GM23338 (cell line): ENCODE measurements at regions not wholly inside any gene's neighbourhood (a gene's known extent, or its start where the extent isn't known, plus 50 kb on each side); places are given as distances from the start of the nearest gene placed in this dataset.
A peak's percentile ranks its signal among the peaks of the same experiment; 100 is the strongest.

Experiments
- ATAC-seq: fragments of 200-7000 bp; cut with Tn5 transposase; 3 replicates; pipeline ENCODE4 v1.9.1; 2020
- DNase-seq: peaks from one replicate; pipeline ENCODE4 v3.0.0-alpha.2; 2015; ENCODE audit warnings: low spot score
- H2AFZ ChIP-seq: fragments of 200-600 bp; sonication (generic); 2 replicates; pipeline ENCODE4 v1.8.0; 2016; ENCODE audit warnings: antibody characterized with exemption, mild to moderate bottlenecking, moderate library complexity
- H3F3A ChIP-seq: fragments of 200-600 bp; sonication (generic); replicated peaks from 2 replicates; pipeline ENCODE4 v1.8.0; 2017; ENCODE audit warnings: antibody characterized with exemption, mixed run types, low read depth
- H3K27ac ChIP-seq: fragments of 200-600 bp; sonication (generic); 2 replicates; pipeline ENCODE4 v1.6.1; 2016; ENCODE audit warnings: low read depth
- H3K27me3 ChIP-seq: fragments of 200-600 bp; sonication (generic); 2 replicates; pipeline ENCODE4 v1.8.0; 2016; ENCODE audit warnings: mild to moderate bottlenecking, mixed run types, moderate library complexity; ENCODE audit not compliant: insufficient read depth
- H3K36me3 ChIP-seq: fragments of 200-600 bp; sonication (generic); 2 replicates; pipeline ENCODE4 v1.8.0; 2016; ENCODE audit warnings: mild to moderate bottlenecking; ENCODE audit not compliant: insufficient read depth
- H3K4me1 ChIP-seq: fragments of 200-600 bp; sonication (generic); 2 replicates; pipeline ENCODE4 v1.8.0; 2016; ENCODE audit warnings: mild to moderate bottlenecking, moderate library complexity; ENCODE audit not compliant: insufficient read depth
- H3K4me2 ChIP-seq: fragments of 200-600 bp; sonication (generic); 2 replicates; pipeline ENCODE4 v1.7.1; 2017; ENCODE audit warnings: mixed run types
- H3K4me3 ChIP-seq: fragments of 200-600 bp; sonication (generic); 2 replicates; pipeline ENCODE4 v1.6.1; 2016; ENCODE audit warnings: mixed run types
- H3K79me2 ChIP-seq: fragments of 200-600 bp; sonication (generic); replicated peaks from 2 replicates; pipeline ENCODE4 v1.8.0; 2017; ENCODE audit warnings: mild to moderate bottlenecking; ENCODE audit not compliant: insufficient read depth
- H3K9me2 ChIP-seq: fragments of 200-600 bp; sonication (generic); 2 replicates; pipeline ENCODE4 v1.8.0; 2017; ENCODE audit not compliant: insufficient read depth
- H4K20me1 ChIP-seq: fragments of 200-600 bp; sonication (generic); replicated peaks from 2 replicates; pipeline ENCODE4 v1.8.0; 2017; ENCODE audit warnings: mild to moderate bottlenecking; ENCODE audit not compliant: insufficient read depth
- H3K27ac Mint-ChIP-seq: 2 replicates; pipeline ENCODE4 v1.8.0; 2020; ENCODE audit warnings: inconsistent platforms, mild to moderate bottlenecking, moderate library complexity, mixed read lengths
- H3K27me3 Mint-ChIP-seq: 3 replicates; pipeline ENCODE4 v1.8.0; 2022; ENCODE audit warnings: low read depth, mild to moderate bottlenecking, moderate library complexity, mixed read lengths, inconsistent platforms; ENCODE audit not compliant: insufficient read depth, poor library complexity
- H3K36me3 Mint-ChIP-seq: 3 replicates; pipeline ENCODE4 v1.8.0; 2021; ENCODE audit warnings: low read depth, mild to moderate bottlenecking, inconsistent platforms, moderate library complexity, mixed read lengths
- H3K4me1 Mint-ChIP-seq: 3 replicates; pipeline ENCODE4 v1.8.0; 2020; ENCODE audit warnings: mild to moderate bottlenecking, inconsistent platforms, mixed read lengths
- H3K4me3 Mint-ChIP-seq: 3 replicates; pipeline ENCODE4 v1.8.0; 2021; ENCODE audit warnings: moderate library complexity, mild to moderate bottlenecking, inconsistent platforms, mixed read lengths
- H3K9me3 Mint-ChIP-seq: 3 replicates; pipeline ENCODE4 v1.8.0; 2020; ENCODE audit warnings: moderate library complexity, mild to moderate bottlenecking, inconsistent platforms, mixed read lengths
- CREB1 ChIP-seq: fragments of 250-450 bp; sonication (Bioruptor Pico); IDR thresholded peaks from 2 replicates; pipeline ENCODE4 v1.5.0; 2020; ENCODE audit warnings: low read depth, mild to moderate bottlenecking, moderate library complexity
- CTCF ChIP-seq, 2 experiments: fragments of 200-600 bp in 1 of 2; sonication (generic) in 1 of 2; conservative IDR thresholded peaks; 2 replicates each; pipeline versions ENCODE4 v1.5.1 to v1.6.1; 2016 to 2017; ENCODE audit warnings: antibody characterized with exemption in 2 of 2, low read depth in 2 of 2, mild to moderate bottlenecking in 2 of 2, moderate library complexity in 1 of 2
- ETS1 ChIP-seq: IDR thresholded peaks from 2 replicates; pipeline ENCODE4 v1.6.1; 2016; ENCODE audit warnings: antibody characterized with exemption
- EZH2 ChIP-seq: fragments of 200-600 bp; sonication (generic); IDR thresholded peaks from one replicate; pipeline ENCODE4 v1.8.0; 2017; ENCODE audit warnings: antibody characterized with exemption, mild to moderate bottlenecking, low read depth; ENCODE audit not compliant: unreplicated experiment
- JUNB ChIP-seq: IDR thresholded peaks from one replicate; pipeline ENCODE4 v1.6.1; 2016; ENCODE audit warnings: antibody characterized with exemption; ENCODE audit not compliant: unreplicated experiment
- NANOG ChIP-seq: IDR thresholded peaks from 2 replicates; pipeline ENCODE4 v1.6.1; 2016; ENCODE audit warnings: antibody characterized with exemption, borderline replicate concordance
- POLR2AphosphoS5 ChIP-seq: IDR thresholded peaks from 2 replicates; pipeline ENCODE4 v1.6.1; 2016; ENCODE audit warnings: antibody characterized with exemption, low read depth
- REST ChIP-seq: IDR thresholded peaks from one replicate; pipeline ENCODE4 v1.6.1; 2018; ENCODE audit warnings: antibody characterized with exemption; ENCODE audit not compliant: unreplicated experiment
- STAT1 ChIP-seq: IDR thresholded peaks from one replicate; pipeline ENCODE4 v1.6.1; 2016; ENCODE audit warnings: antibody characterized with exemption; ENCODE audit not compliant: unreplicated experiment
- ZNF114 ChIP-seq: fragments of 250-450 bp; sonication (Bioruptor Pico); IDR thresholded peaks from 2 replicates; pipeline ENCODE4 v1.5.0; 2020; ENCODE audit warnings: mild to moderate bottlenecking, moderate library complexity
- ZNF331 ChIP-seq: fragments of 250-450 bp; sonication (Bioruptor Pico); IDR thresholded peaks from 2 replicates; pipeline ENCODE4 v1.5.0; 2020; ENCODE audit warnings: low read depth, mild to moderate bottlenecking, moderate library complexity
- ZNF462 ChIP-seq: fragments of 250-450 bp; sonication (Bioruptor Pico); IDR thresholded peaks from 2 replicates; pipeline ENCODE4 v1.5.0; 2020; ENCODE audit warnings: mild to moderate bottlenecking, moderate library complexity

GRCh38 chr15:59798605-59798917 lies 109.4 kb upstream of the BNIP2 start:
- Histone ChIP-seq H3K36me3 (no peaks in the 10 kb centered on the region), H3K4me3 (no peak overlapping the region), H3K79me2 (no peaks in the 10 kb centered on the region), H3K9me2 (no peaks in the 10 kb centered on the region), H3K4me1 (no peaks in the 10 kb centered on the region), H3F3A (no peaks in the 10 kb centered on the region), H2AFZ (peak overlapping the region; percentile 44; the same call in 1 of the 2 replicates), H4K20me1 (no peaks in the 10 kb centered on the region), H3K27me3 (no peaks in the 10 kb centered on the region), H3K4me2 (no peak overlapping the region), H3K27ac (no peak overlapping the region)
- H3K36me3 Mint-ChIP-seq = no peaks in the 10 kb centered on the region
- peaks cover 10% of the 10 kb centered on the region for H3K4me1 Mint-ChIP-seq
- TF ChIP-seq ZNF331 (CRISPR knock-in tag) = no peak
- TF ChIP-seq STAT1 = no peak
- no peak for TF ChIP-seq ETS1
- no peak for TF ChIP-seq NANOG
- no peak for TF ChIP-seq CREB1 (CRISPR knock-in tag)
- no peak for TF ChIP-seq EZH2
- TF ChIP-seq POLR2AphosphoS5 = no peak
- TF ChIP-seq ZNF462 = no peak
- TF ChIP-seq JUNB = no peak
- no peak for TF ChIP-seq CTCF (conservative IDR thresholded peaks at IDR 0.05; ENCODE audit: low read depth in 2 of 2)
- no peak for TF ChIP-seq ZNF114 (CRISPR knock-in tag)
- no peak for TF ChIP-seq REST
- no peaks in the 10 kb centered on the region for H3K27me3 Mint-ChIP-seq
- peaks cover 2% of the 10 kb centered on the region; the same call in 1 of the 3 replicates for H3K9me3 Mint-ChIP-seq
- DNase-seq (no peak), ATAC-seq (no peak)
- H3K4me3 Mint-ChIP-seq = no peak overlapping the region
- no peak overlapping the region for H3K27ac Mint-ChIP-seq
